Neural progenitor cell (in vitro differentiated cells): ENCODE measurements at regions not wholly inside any gene's neighbourhood (a gene's known extent, or its start where the extent isn't known, plus 50 kb on each side); places are given as distances from the start of the nearest gene placed in this dataset.

Experiments used
- DNase-seq: peaks from one replicate; pipeline ENCODE4 v3.0.0-alpha.2; 2016; ENCODE audit warnings: low spot score
- H2AFZ ChIP-seq: fragments of 200-600 bp; sonication (generic); replicated peaks from 2 replicates; pipeline ENCODE4 v1.6.1; 2016; ENCODE audit warnings: antibody characterized with exemption
- H3F3A ChIP-seq: fragments of 200-600 bp; sonication (generic); 2 replicates; pipeline ENCODE4 v1.6.1; 2016; ENCODE audit warnings: antibody characterized with exemption, low read depth
- H3K27ac ChIP-seq: fragments of 200-600 bp; sonication (generic); 2 replicates; pipeline ENCODE4 v1.5.1; 2016; ENCODE audit warnings: mild to moderate bottlenecking
- H3K27me3 ChIP-seq: fragments of 200-600 bp; sonication (generic); 2 replicates; pipeline ENCODE4 v1.6.1; 2016; ENCODE audit warnings: mild to moderate bottlenecking, moderate library complexity
- H3K36me3 ChIP-seq: fragments of 200-600 bp; sonication (generic); 2 replicates; pipeline ENCODE4 v1.5.1; 2016
- H3K4me1 ChIP-seq: fragments of 200-600 bp; sonication (generic); 2 replicates; pipeline ENCODE4 v1.6.1; 2016; ENCODE audit warnings: mixed run types
- H3K4me2 ChIP-seq: fragments of 200-600 bp; sonication (generic); 2 replicates; pipeline ENCODE4 v1.6.1; 2016
- H3K4me3 ChIP-seq: fragments of 200-600 bp; sonication (generic); 2 replicates; pipeline ENCODE4 v1.5.1; 2016
- H3K79me2 ChIP-seq: fragments of 200-600 bp; sonication (generic); 2 replicates; pipeline ENCODE4 v1.6.1; 2016; ENCODE audit warnings: low read depth
- H3K9ac ChIP-seq: fragments of 200-600 bp; sonication (generic); 2 replicates; pipeline ENCODE4 v1.6.1; 2016
- H3K9me3 ChIP-seq: fragments of 200-600 bp; sonication (generic); 2 replicates; pipeline ENCODE4 v1.5.1; 2016; ENCODE audit warnings: low read depth
- H4K20me1 ChIP-seq: fragments of 200-600 bp; sonication (generic); 2 replicates; pipeline ENCODE4 v1.6.1; 2016; ENCODE audit warnings: low read depth
- H3K27ac Mint-ChIP-seq: 3 replicates; pipeline ENCODE4 v1.8.0; 2021; ENCODE audit warnings: mixed read lengths
- H3K27me3 Mint-ChIP-seq: 2 replicates; pipeline ENCODE4 v1.8.0; 2022; ENCODE audit warnings: low read depth, mild to moderate bottlenecking, inconsistent platforms, moderate library complexity, mixed read lengths; ENCODE audit not compliant: insufficient read depth
- H3K36me3 Mint-ChIP-seq: 3 replicates; pipeline ENCODE4 v1.8.0; 2021; ENCODE audit warnings: mixed read lengths
- H3K4me1 Mint-ChIP-seq: 3 replicates; pipeline ENCODE4 v1.8.0; 2021; ENCODE audit warnings: mixed read lengths
- H3K4me3 Mint-ChIP-seq: 3 replicates; pipeline ENCODE4 v1.8.0; 2021; ENCODE audit warnings: mild to moderate bottlenecking, moderate library complexity, mixed read lengths
- H3K9me3 Mint-ChIP-seq: 3 replicates; pipeline ENCODE4 v1.8.0; 2020; ENCODE audit warnings: mixed read lengths
- EZH2 ChIP-seq: fragments of 200-600 bp; sonication (generic); IDR thresholded peaks from 2 replicates; pipeline ENCODE4 v1.6.1; 2017; ENCODE audit warnings: antibody characterized with exemption, mild to moderate bottlenecking, moderate library complexity
- EZH2phosphoT487 ChIP-seq: fragments of 200-600 bp; sonication (generic); IDR thresholded peaks from 2 replicates; pipeline ENCODE4 v1.6.1; 2017; ENCODE audit warnings: antibody characterized with exemption
- TF ChIP-seq, protein P1 (sequence below): fragments of 200-600 bp; sonication (generic); IDR thresholded peaks from 2 replicates; pipeline ENCODE4 v1.5.1; 2017; ENCODE audit warnings: antibody characterized with exemption, mild to moderate bottlenecking

DNA sequence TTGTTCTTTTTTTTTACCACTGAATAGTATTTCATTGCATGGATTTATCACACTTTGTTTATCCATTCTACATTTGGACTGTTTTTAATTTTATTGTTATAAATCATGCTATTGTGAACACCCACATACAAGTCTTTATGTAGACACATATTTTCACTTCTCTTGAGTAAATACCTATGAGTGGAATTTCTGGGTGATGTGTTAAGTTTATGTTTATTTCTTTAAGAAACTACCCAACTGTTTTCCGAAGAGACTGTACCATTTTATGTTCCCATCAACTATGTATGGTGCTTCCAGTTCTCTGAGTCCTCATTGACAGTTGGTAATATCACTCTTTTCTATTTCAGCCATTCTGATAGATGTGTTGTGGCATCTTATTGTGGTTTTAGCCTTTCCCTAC lies 54.0 kb downstream of the RIN2 start:
- H3K4me2 ChIP-seq: no peak overlapping the region
- H3K27ac Mint-ChIP-seq: no peak overlapping the region
- H2AFZ ChIP-seq: no peak overlapping the region
- no peaks in the 10 kb centered on the region for H3K79me2 ChIP-seq
- H3K9ac ChIP-seq: no peak overlapping the region
- no peaks in the 10 kb centered on the region for H3K36me3 ChIP-seq
- no peaks in the 10 kb centered on the region for H3K4me1 ChIP-seq
- H3K36me3 Mint-ChIP-seq: peaks cover 17% of the 10 kb centered on the region
- peaks cover 7% of the 10 kb centered on the region for H3K4me1 Mint-ChIP-seq
- H3K27ac ChIP-seq: no peak overlapping the region
- no peak overlapping the region for H3K4me3 Mint-ChIP-seq
- DNase-seq: no peak
- no peaks in the 10 kb centered on the region for H4K20me1 ChIP-seq
- H3K4me3 ChIP-seq: no peak overlapping the region
- peaks cover 2% of the 10 kb centered on the region for H3K27me3 Mint-ChIP-seq
- TF ChIP-seq, protein P1, sequence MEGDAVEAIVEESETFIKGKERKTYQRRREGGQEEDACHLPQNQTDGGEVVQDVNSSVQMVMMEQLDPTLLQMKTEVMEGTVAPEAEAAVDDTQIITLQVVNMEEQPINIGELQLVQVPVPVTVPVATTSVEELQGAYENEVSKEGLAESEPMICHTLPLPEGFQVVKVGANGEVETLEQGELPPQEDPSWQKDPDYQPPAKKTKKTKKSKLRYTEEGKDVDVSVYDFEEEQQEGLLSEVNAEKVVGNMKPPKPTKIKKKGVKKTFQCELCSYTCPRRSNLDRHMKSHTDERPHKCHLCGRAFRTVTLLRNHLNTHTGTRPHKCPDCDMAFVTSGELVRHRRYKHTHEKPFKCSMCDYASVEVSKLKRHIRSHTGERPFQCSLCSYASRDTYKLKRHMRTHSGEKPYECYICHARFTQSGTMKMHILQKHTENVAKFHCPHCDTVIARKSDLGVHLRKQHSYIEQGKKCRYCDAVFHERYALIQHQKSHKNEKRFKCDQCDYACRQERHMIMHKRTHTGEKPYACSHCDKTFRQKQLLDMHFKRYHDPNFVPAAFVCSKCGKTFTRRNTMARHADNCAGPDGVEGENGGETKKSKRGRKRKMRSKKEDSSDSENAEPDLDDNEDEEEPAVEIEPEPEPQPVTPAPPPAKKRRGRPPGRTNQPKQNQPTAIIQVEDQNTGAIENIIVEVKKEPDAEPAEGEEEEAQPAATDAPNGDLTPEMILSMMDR: no peak
- TF ChIP-seq EZH2 (no peak), EZH2phosphoT487 (no peak)
- no peaks in the 10 kb centered on the region for H3K9me3 ChIP-seq
- H3K27me3 ChIP-seq: no peaks in the 10 kb centered on the region
- no peaks in the 10 kb centered on the region for H3K9me3 Mint-ChIP-seq
- H3F3A ChIP-seq: no peaks in the 10 kb centered on the region

- Histone ChIP-seq H3K27ac (no peak overlapping the region), H3K9ac (no peak overlapping the region), H3K4me1 (no peaks in the 10 kb centered on the region), H3F3A (no peaks in the 10 kb centered on the region), H3K36me3 (no peaks in the 10 kb centered on the region), H3K4me3 (no peak overlapping the region), H3K27me3 (no peaks in the 10 kb centered on the region), H4K20me1 (no peaks in the 10 kb centered on the region), H3K79me2 (no peaks in the 10 kb centered on the region), H3K4me2 (no peak overlapping the region), H3K9me3 (no peaks in the 10 kb centered on the region), H2AFZ (no peak overlapping the region)
- no peak for DNase-seq
- Mint-ChIP-seq H3K27me3 (peaks cover 2% of the 10 kb centered on the region), H3K36me3 (peaks cover 17% of the 10 kb centered on the region), H3K4me1 (peaks cover 7% of the 10 kb centered on the region), H3K27ac (no peak overlapping the region), H3K9me3 (no peaks in the 10 kb centered on the region), H3K4me3 (no peak overlapping the region)
- TF ChIP-seq EZH2phosphoT487 (no peak), EZH2 (no peak)
- TF ChIP-seq, protein P1: no peak
Observed at GRCh38 chr20:19812696-19813095, 54.6 kb downstream of the RIN2 start.

- H3K9me3 Mint-ChIP-seq: no peaks in the 10 kb centered on the region
Observed at GRCh38 chr20:19813846-19814640, 56.0 kb downstream of the RIN2 start.

More at GRCh38 chr20:19813846-19814640, 56.0 kb downstream of the RIN2 start:
- Histone ChIP-seq H3K4me3 (no peak overlapping the region), H3K9ac (no peak overlapping the region), H3K9me3 (no peaks in the 10 kb centered on the region), H3K79me2 (no peaks in the 10 kb centered on the region), H3K36me3 (no peaks in the 10 kb centered on the region), H3K4me1 (no peaks in the 10 kb centered on the region), H2AFZ (no peak overlapping the region), H4K20me1 (no peaks in the 10 kb centered on the region), H3F3A (no peaks in the 10 kb centered on the region), H3K27ac (no peak overlapping the region), H3K4me2 (no peak overlapping the region), H3K27me3 (no peaks in the 10 kb centered on the region)
- Mint-ChIP-seq H3K27ac (no peak overlapping the region), H3K4me1 (peaks cover 7% of the 10 kb centered on the region), H3K27me3 (peaks cover 2% of the 10 kb centered on the region), H3K36me3 (peaks cover 15% of the 10 kb centered on the region), H3K4me3 (no peak overlapping the region)
- TF ChIP-seq, protein P1: no peak
- TF ChIP-seq EZH2 (no peak), EZH2phosphoT487 (no peak)
- DNase-seq: no peak
